Uterus (tissue), 2 donors: ENCODE measurements at regions not wholly inside any gene's neighbourhood (a gene's known extent, or its start where the extent isn't known, plus 50 kb on each side); places are given as distances from the start of the nearest gene placed in this dataset.

Experiments
- CTCF ChIP-seq, 4 experiments: fragments of 200-600 bp in 2 of 4; fragments of 450-650 bp in 2 of 4; sonication (generic) in 2 of 4; IDR thresholded peaks; one replicate each; pipeline ENCODE4 v1.5.1; 2016 to 2019; ENCODE audit warnings: antibody characterized with exemption in 4 of 4, mild to moderate bottlenecking in 2 of 4, moderate library complexity in 1 of 4
- POLR2A ChIP-seq, 2 donors: fragments of 450-650 bp; IDR thresholded peaks; one replicate each; pipeline ENCODE4 v1.6.1; 2016; ENCODE audit warnings: antibody characterized with exemption in 2 of 2, mild to moderate bottlenecking in 1 of 2, moderate library complexity in 1 of 2

- TF ChIP-seq CTCF (IDR thresholded peaks at IDR 0.05) (no peak), POLR2A (IDR thresholded peaks at IDR 0.05) (no peak)
Measured at GRCh38 chr6:21874372-21874771, 280.8 kb downstream of the SOX4 start.
